ENCODE measurements at regions not wholly inside any gene's neighbourhood (a gene's known extent, or its start where the extent isn't known, plus 50 kb on each side); places are given as distances from the start of the nearest gene placed in this dataset.

- Histone ChIP-seq H3K4me1 (ENCODE audit: control insufficient read depth in 4 of 4, insufficient read depth in 4 of 4, low read length in 3 of 4) (peaks cover 0 to 3% (median 0%) of the 10 kb centered on the region in 4 donors), H3K27me3 (ENCODE audit: control insufficient read depth in 4 of 4, insufficient read depth in 4 of 4, low read length in 3 of 4) (no peaks in the 10 kb centered on the region), H3K9me3 (ENCODE audit: control insufficient read depth in 4 of 4, low read length in 3 of 4) (no peaks in the 10 kb centered on the region), H3K36me3 (ENCODE audit: control insufficient read depth in 4 of 4, insufficient read depth in 3 of 4, low read depth in 1 of 4, low read length in 3 of 4) (no peaks in the 10 kb centered on the region), H3K27ac (ENCODE audit: low read depth in 1 of 2, low read length in 2 of 2) (no peak overlapping the region), H3K9ac (ENCODE audit: low read depth in 1 of 2, low read length in 2 of 2) (no peak overlapping the region), H3K4me3 (ENCODE audit: low read depth in 1 of 3, low read length in 3 of 3) (no peak overlapping the region)
- DNase-seq (ENCODE audit: low spot score) = no peak
- TF ChIP-seq SP1 (IDR thresholded peaks at IDR 0.05) = no peak
- TF ChIP-seq MAX (IDR thresholded peaks at IDR 0.05) = no peak
- TF ChIP-seq GABPA (IDR thresholded peaks at IDR 0.05 in 1 of 2, conservative IDR thresholded peaks at IDR 0.05 in 1 of 2) = no peak
- no peak for TF ChIP-seq FOXA1 (IDR thresholded peaks at IDR 0.05)
- no peak for TF ChIP-seq RAD21 (IDR thresholded peaks at IDR 0.05)
- WGBS = 91% methylated on average over 3 of the region's 3 CpGs
Observed at GRCh38 chr9:108746001-108746400, 109.8 kb downstream of the ACTL7B start.

GRCh38 chr9:108744641-108745040, 111.1 kb downstream of the ACTL7B start:
- TF ChIP-seq ZBTB33 (IDR thresholded peaks at IDR 0.05) (no peak), JUND (IDR thresholded peaks at IDR 0.05) (no peak), ATF3 (IDR thresholded peaks at IDR 0.05) (no peak), RAD21 (IDR thresholded peaks at IDR 0.05) (no peak), YY1 (IDR thresholded peaks at IDR 0.05) (no peak)
- WGBS = 83% methylated on average over 2 of the region's 2 CpGs
- no peak for DNase-seq (ENCODE audit: low spot score)
- Histone ChIP-seq H3K27me3 (ENCODE audit: control insufficient read depth in 4 of 4, insufficient read depth in 4 of 4, low read length in 3 of 4) (no peaks in the 10 kb centered on the region), H3K9ac (ENCODE audit: low read depth in 1 of 2, low read length in 2 of 2) (no peak overlapping the region), H3K9me3 (ENCODE audit: control insufficient read depth in 4 of 4, low read length in 3 of 4) (no peaks in the 10 kb centered on the region), H3K36me3 (ENCODE audit: control insufficient read depth in 4 of 4, insufficient read depth in 3 of 4, low read depth in 1 of 4, low read length in 3 of 4) (no peaks in the 10 kb centered on the region), H3K4me1 (ENCODE audit: control insufficient read depth in 4 of 4, insufficient read depth in 4 of 4, low read length in 3 of 4) (peaks cover 0 to 3% (median 0%) of the 10 kb centered on the region in 4 donors), H3K27ac (ENCODE audit: low read depth in 1 of 2, low read length in 2 of 2) (no peak overlapping the region), H3K4me3 (ENCODE audit: low read depth in 1 of 3, low read length in 3 of 3) (no peak overlapping the region)

- TF ChIP-seq RAD21 (IDR thresholded peaks at IDR 0.05) (no peak), SP1 (IDR thresholded peaks at IDR 0.05) (no peak), ZBTB33 (IDR thresholded peaks at IDR 0.05) (no peak), MAX (IDR thresholded peaks at IDR 0.05) (no peak), JUND (IDR thresholded peaks at IDR 0.05) (no peak)
- H3K27ac ChIP-seq (ENCODE audit: low read depth in 1 of 2, low read length in 2 of 2) = no peak overlapping the region
- peaks cover 0 to 3% (median 0%) of the 10 kb centered on the region in 4 donors for H3K4me1 ChIP-seq (ENCODE audit: control insufficient read depth in 4 of 4, insufficient read depth in 4 of 4, low read length in 3 of 4)
- H3K9me3 ChIP-seq (ENCODE audit: control insufficient read depth in 4 of 4, low read length in 3 of 4) = no peaks in the 10 kb centered on the region
- no peak overlapping the region for H3K9ac ChIP-seq (ENCODE audit: low read depth in 1 of 2, low read length in 2 of 2)
- 46% methylated on average over 6 of the region's 6 CpGs for WGBS
- H3K36me3 ChIP-seq (ENCODE audit: control insufficient read depth in 4 of 4, insufficient read depth in 3 of 4, low read depth in 1 of 4, low read length in 3 of 4) = no peaks in the 10 kb centered on the region
- H3K27me3 ChIP-seq (ENCODE audit: control insufficient read depth in 4 of 4, insufficient read depth in 4 of 4, low read length in 3 of 4) = no peaks in the 10 kb centered on the region
- DNase-seq (ENCODE audit: low spot score) = no peak
- H3K4me3 ChIP-seq (ENCODE audit: low read depth in 1 of 3, low read length in 3 of 3) = no peak overlapping the region
Observed at GRCh38 chr9:108743901-108744371, 111.8 kb downstream of the ACTL7B start.
